GM12878 (cell line): ENCODE measurements at regions not wholly inside any gene's neighbourhood (a gene's known extent, or its start where the extent isn't known, plus 50 kb on each side); places are given as distances from the start of the nearest gene placed in this dataset.

Experiments
- ATAC-seq: fragments of 200-7000 bp; cut with Tn5 transposase; 3 replicates; pipeline ENCODE4 v1.9.1; 2020; ENCODE audit warnings: mild to moderate bottlenecking, moderate library complexity
- BruUV-seq: library from RNA; stranded (reverse); fragments of 400-500 nt; replicated peaks from 2 replicates; lab custom pipeline; 2021; lab: Mats Ljungman, UMichigan
- CTCF ChIA-PET: fragments of 300-600 bp; sonication (Branson Sonifier 250); formaldehyde crosslinking; extraction: SDS; loops from one replicate; lab custom pipeline; 2021; ENCODE audit warnings: inconsistent platforms; lab: Yijun Ruan, JAX
- POLR2A ChIA-PET: fragments of 350-600 bp; formaldehyde crosslinking; extraction: SDS; loops from one replicate; lab custom pipeline; 2021; ENCODE audit warnings: inconsistent platforms; lab: Charles Lee
- RAD21 ChIA-PET: fragments of 300-600 bp; sonication (Branson Sonifier 250); formaldehyde crosslinking; loops from one replicate; lab custom pipeline; 2023; ENCODE audit warnings: antibody characterized with exemption; ENCODE audit not compliant: unreplicated experiment; lab: Charles Lee
- SMC1A ChIA-PET: fragments of 300-600 bp; sonication (Branson Sonifier 250); formaldehyde crosslinking; loops from one replicate; lab custom pipeline; 2023; ENCODE audit not compliant: unreplicated experiment, uncharacterized antibody; lab: Charles Lee
- DNase-seq: peaks from one replicate; pipeline ENCODE4 v3.0.0-alpha.2; 2011; ENCODE audit warnings: low read depth, low spot score
- FAIRE-seq: peaks from 3 replicates; lab custom pipeline; 2011; peaks lifted over from hg19 to GRCh38; lab: Jason Lieb, UNC
- H2AFZ ChIP-seq: 2 replicates; pipeline ENCODE4 v1.6.0; 2011; ENCODE audit warnings: low read depth, low read length, control low read depth; ENCODE audit not compliant: control insufficient read depth
- H3K27ac ChIP-seq: 2 replicates; pipeline ENCODE4 v1.5.1; 2011; ENCODE audit warnings: control low read depth; ENCODE audit not compliant: control insufficient read depth, insufficient read depth
- H3K27me3 ChIP-seq, 2 experiments: replicated peaks in 1 of 2; 2 replicates each; pipeline versions ENCODE4 v1.6.0 to v1.6.1; 2011; ENCODE audit warnings: low read length in 1 of 2; ENCODE audit not compliant: control insufficient read depth in 2 of 2, insufficient read depth in 2 of 2
- H3K36me3 ChIP-seq, 2 experiments: 2 replicates each; pipeline ENCODE4 v1.5.1; 2011; ENCODE audit warnings: low read length in 1 of 2; ENCODE audit not compliant: control insufficient read depth in 2 of 2, insufficient read depth in 2 of 2
- H3K4me1 ChIP-seq: 2 replicates; pipeline ENCODE4 v1.6.1; 2011; ENCODE audit warnings: mild to moderate bottlenecking, low read length, moderate library complexity, mixed read lengths; ENCODE audit not compliant: control insufficient read depth, insufficient read depth
- H3K4me2 ChIP-seq: 2 replicates; pipeline ENCODE4 v1.6.0; 2011; ENCODE audit warnings: control low read depth; ENCODE audit not compliant: control insufficient read depth, insufficient read depth
- H3K4me3 ChIP-seq: fragments of 200-600 bp; sonication (generic); 2 replicates; pipeline ENCODE4 v1.5.1; 2016
- H3K79me2 ChIP-seq: 2 replicates; pipeline ENCODE4 v1.6.0; 2011; ENCODE audit warnings: low read length; ENCODE audit not compliant: control insufficient read depth, insufficient read depth
- H3K9ac ChIP-seq: 2 replicates; pipeline ENCODE4 v1.8.0; 2011; ENCODE audit warnings: low read length, control low read depth, mixed read lengths; ENCODE audit not compliant: control insufficient read depth, insufficient read depth
- H3K9me3 ChIP-seq: replicated peaks from 3 replicates; pipeline ENCODE4 v1.5.1; 2011; ENCODE audit warnings: mild to moderate bottlenecking, low read length; ENCODE audit not compliant: control insufficient read depth, insufficient read depth
- H4K20me1 ChIP-seq: 2 replicates; pipeline ENCODE4 v1.6.0; 2011; ENCODE audit not compliant: control insufficient read depth, insufficient read depth
- CEBPZ ChIP-seq: fragments of 150-350 bp; IDR thresholded peaks from 2 replicates; pipeline ENCODE4 v1.6.1; 2016; ENCODE audit warnings: low read depth, low read length
- MTA3 ChIP-seq: IDR thresholded peaks from 2 replicates; pipeline ENCODE4 v1.6.1; 2012; ENCODE audit warnings: low read length, inconsistent platforms, borderline replicate concordance
- MYB ChIP-seq: fragments of 150-350 bp; IDR thresholded peaks from 2 replicates; pipeline ENCODE4 v1.6.1; 2014; ENCODE audit warnings: mild to moderate bottlenecking, low read depth, low read length, borderline replicate concordance
- RELB ChIP-seq: fragments of 450-650 bp; IDR thresholded peaks from 2 replicates; pipeline ENCODE4 v1.6.1; 2017; ENCODE audit warnings: low read depth, mild to moderate bottlenecking, moderate library complexity
- RUNX3 ChIP-seq: IDR thresholded peaks from 2 replicates; pipeline ENCODE4 v1.6.1; 2012; ENCODE audit warnings: low read length, inconsistent platforms
- SMARCA5 ChIP-seq: fragments of 450-650 bp; IDR thresholded peaks from 2 replicates; pipeline ENCODE4 v1.6.1; 2017; ENCODE audit warnings: mild to moderate bottlenecking
- SUZ12 ChIP-seq: fragments of 200-600 bp; sonication (generic); IDR thresholded peaks from one replicate; pipeline ENCODE4 v1.6.1; 2018; ENCODE audit warnings: antibody characterized with exemption, mild to moderate bottlenecking; ENCODE audit not compliant: unreplicated experiment
- ZNF217 ChIP-seq: fragments of 450-650 bp; IDR thresholded peaks from 2 replicates; pipeline ENCODE4 v1.6.1; 2017; ENCODE audit warnings: antibody characterized with exemption, mild to moderate bottlenecking
- ZNF24 ChIP-seq: fragments of 450-650 bp; IDR thresholded peaks from 2 replicates; pipeline ENCODE4 v1.6.1; 2017; ENCODE audit warnings: antibody characterized with exemption, mild to moderate bottlenecking
- ZNF274 ChIP-seq: IDR thresholded peaks from one replicate; pipeline ENCODE4 v1.8.0; 2011; ENCODE audit not compliant: insufficient read length, insufficient read depth
- WGBS: methylation state at CpG from one replicate; pipeline ENCODE4 v1.1.6; 2016; ENCODE audit warnings: low lambda C conversion rate; ENCODE audit not compliant: insufficient replicate concordance, insufficient coverage; ENCODE audit errors: missing lambda C conversion rate; 5-methylcytosine and 5-hydroxymethylcytosine counted together
- in situ Hi-C: fragments of 300-500 bp; cut with MboI; formaldehyde crosslinking; loops from 9 replicates; pipeline ENCODE4 v1.14.3; 2018; ENCODE audit warnings: mixed read lengths
- intact Hi-C: fragments of 100-400 bp; cut with micrococcal nuclease; formaldehyde crosslinking; loops from one replicate; pipeline ENCODE4 v1.14.2; 2022; ENCODE audit not compliant: unreplicated experiment

GRCh38 chr6:40015530-40015929, 81.3 kb upstream of the MOCS1 start:
- no peak overlapping the region for H3K9ac ChIP-seq
- intact Hi-C loops: no loop called here
- DNase-seq (no peak), ATAC-seq (no peak), FAIRE-seq (no peak)
- H3K36me3 ChIP-seq: no peaks in the 10 kb centered on the region
- no peak overlapping the region for H3K27ac ChIP-seq
- no peak overlapping the region for H3K4me3 ChIP-seq
- ChIA-PET RAD21 (no interaction called here), SMC1A (no interaction called here), CTCF (no interaction called here), POLR2A (no interaction called here)
- no peak overlapping the region for H3K4me2 ChIP-seq
- H3K27me3 ChIP-seq: no peaks in the 10 kb centered on the region
- TF ChIP-seq ZNF217 (no peak), SMARCA5 (no peak), ZNF24 (no peak), MTA3 (no peak), MYB (no peak), RELB (no peak), RUNX3 (no peak), CEBPZ (no peak), ZNF274 (no peak), SUZ12 (no peak)
- in situ Hi-C loops: no loop called here
- no TSS peak for BruUV-seq
- no peak overlapping the region for H2AFZ ChIP-seq
- no peaks in the 10 kb centered on the region; the same call in 2 of the 3 replicates for H3K9me3 ChIP-seq
- 48% methylated on average over 1 of the region's 1 CpG for WGBS
- no peaks in the 10 kb centered on the region for H3K4me1 ChIP-seq
- no peaks in the 10 kb centered on the region for H4K20me1 ChIP-seq
- H3K79me2 ChIP-seq: no peaks in the 10 kb centered on the region
